Right lobe of liver (tissue), 6 donors: ENCODE measurements at regions not wholly inside any gene's neighbourhood (a gene's known extent, or its start where the extent isn't known, plus 50 kb on each side); places are given as distances from the start of the nearest gene placed in this dataset.
"Not testable (repeated sequence)": the region's sequence is repeated elsewhere in the genome, so short reads cannot be mapped to it uniquely, and the experiment has no call there.

ENCODE experiments used
- ATAC-seq, 4 donors: fragments of 200-7000 bp; cut with Tn5 transposase; one replicate each; pipeline ENCODE4 v1.9.1; 2020; ENCODE audit warnings: mild to moderate bottlenecking in 4 of 4, moderate library complexity in 4 of 4
- DNase-seq, 3 donors: peaks; one replicate each; pipeline ENCODE4 v3.0.0-alpha.2; 2020
- H3K27ac ChIP-seq, 3 donors: fragments of 200-600 bp; one replicate each; pipeline ENCODE4 v1.8.0; 2022
- H3K27me3 ChIP-seq, 2 donors: fragments of 200-600 bp; one replicate each; pipeline ENCODE4 v1.8.0; 2022
- H3K36me3 ChIP-seq, 4 donors: fragments of 200-600 bp; sonication (generic) in 1 of 4; one replicate each; pipeline versions ENCODE4 v1.5.1 to v1.8.0; 2017 to 2022; ENCODE audit warnings: control low read depth in 1 of 4
- H3K4me1 ChIP-seq, 4 donors: fragments of 200-600 bp; sonication (generic) in 1 of 4; one replicate each; pipeline versions ENCODE4 v1.5.1 to v1.8.0; 2017 to 2022; ENCODE audit warnings: control low read depth in 1 of 4
- H3K4me3 ChIP-seq, 3 donors: fragments of 200-600 bp; one replicate each; pipeline ENCODE4 v1.8.0; 2022
- H3K9me3 ChIP-seq, 4 donors: fragments of 200-600 bp; sonication (generic) in 1 of 4; one replicate each; pipeline versions ENCODE4 v1.5.1 to v1.8.0; 2017 to 2022; ENCODE audit warnings: control low read depth in 1 of 4
- CTCF ChIP-seq, 4 donors: fragments of 200-600 bp in 3 of 4; fragments of 450-650 bp in 1 of 4; IDR thresholded peaks; one replicate each; pipeline versions ENCODE4 v1.5.1 to v1.8.0; 2016 to 2022; ENCODE audit warnings: antibody characterized with exemption in 4 of 4, mild to moderate bottlenecking in 2 of 4
- POLR2A ChIP-seq: fragments of 450-650 bp; IDR thresholded peaks from one replicate; pipeline ENCODE4 v1.6.1; 2017; ENCODE audit warnings: antibody characterized with exemption, mild to moderate bottlenecking
- WGBS: methylation state at CpG from one replicate; pipeline ENCODE4 v1.1.6; 2018; ENCODE audit warnings: low coverage, low lambda C conversion rate; ENCODE audit not compliant: insufficient coverage; ENCODE audit errors: missing lambda C conversion rate; 5-methylcytosine and 5-hydroxymethylcytosine counted together
- intact Hi-C, 2 donors: fragments of 100-400 bp; cut with DNase I; formaldehyde crosslinking; loops; one replicate each; pipeline versions ENCODE4 v1.11.2 to v1.14.1; 2022
- donor health status: DM: no; HTN: yes; CAD: no.
- donor health status: DM: no; HTN: no; CAD: no.
- donor health status: DM: no; HTN: no; CAD: no.
- donor health status: DM: no; HTN: yes; CAD: no.
- donor health status: DM: no; HTN: yes; CAD: no.

- no peaks in the 10 kb centered on the region for H3K27me3 ChIP-seq
- 60% methylated on average over 3 of the region's 3 CpGs for WGBS
- no peaks in the 10 kb centered on the region for H3K36me3 ChIP-seq
- TF ChIP-seq POLR2A (no peak), CTCF (IDR thresholded peaks at IDR 0.05) (no peak)
- ATAC-seq (no peak), DNase-seq (no peak)
- no peaks in the 10 kb centered on the region for H3K4me1 ChIP-seq
- intact Hi-C loops, result no loop called here
- no peaks in the 10 kb centered on the region for H3K9me3 ChIP-seq
- H3K4me3 ChIP-seq, result no peak overlapping the region
- H3K27ac ChIP-seq, result no peak overlapping the region
Measured at GRCh38 chr2:144771348-144771747, 251.4 kb upstream of the ZEB2 start.

- H3K4me1 ChIP-seq, result no peaks in the 10 kb centered on the region
- H3K27me3 ChIP-seq, result no peaks in the 10 kb centered on the region
- DNase-seq, result no peak
- no peak overlapping the region for H3K4me3 ChIP-seq
- H3K9me3 ChIP-seq, result no peaks in the 10 kb centered on the region
- ATAC-seq, result no peak
- no peak overlapping the region for H3K27ac ChIP-seq
- no peaks in the 10 kb centered on the region for H3K36me3 ChIP-seq
- intact Hi-C loops, result no loop called here
- 53% methylated on average over 6 of the region's 6 CpGs for WGBS
- TF ChIP-seq CTCF (IDR thresholded peaks at IDR 0.05), result no peak
- TF ChIP-seq POLR2A, result no peak
Measured at GRCh38 chr2:144770616-144771230, 250.8 kb upstream of the ZEB2 start.

- 40% methylated on average over 2 of the region's 2 CpGs for WGBS
- ATAC-seq, intact Hi-C loops: not testable (repeated sequence)
Measured at GRCh38 chr2:144760939-144761338, 241.0 kb upstream of the ZEB2 start.

GRCh38 chr2:144759746-144760145 is 239.8 kb upstream of the ZEB2 start:
- no peak for TF ChIP-seq POLR2A
- TF ChIP-seq CTCF (IDR thresholded peaks at IDR 0.05), result no peak
- Histone ChIP-seq H3K27me3 (no peaks in the 10 kb centered on the region), H3K27ac (no peak overlapping the region), H3K4me3 (no peak overlapping the region), H3K9me3 (no peaks in the 10 kb centered on the region), H3K36me3 (no peaks in the 10 kb centered on the region), H3K4me1 (no peaks in the 10 kb centered on the region)
- intact Hi-C loops, result no loop called here
- DNase-seq (no peak), ATAC-seq (no peak)

More at GRCh38 chr2:144760939-144761338, 241.0 kb upstream of the ZEB2 start:
- not testable (repeated sequence) for DNase-seq, H3K27ac ChIP-seq, H3K36me3 ChIP-seq, H3K4me1 ChIP-seq, H3K27me3 ChIP-seq, H3K4me3 ChIP-seq, H3K9me3 ChIP-seq

GRCh38 chr2:144758196-144758595 is 238.3 kb upstream of the ZEB2 start:
- H3K27ac ChIP-seq, DNase-seq, H3K4me3 ChIP-seq, H3K4me1 ChIP-seq, intact Hi-C loops, H3K27me3 ChIP-seq, H3K9me3 ChIP-seq, H3K36me3 ChIP-seq, ATAC-seq: not testable (repeated sequence)

- DNase-seq, result no peak
- TF ChIP-seq CTCF (IDR thresholded peaks at IDR 0.05) (no peak), POLR2A (no peak)
- no peaks in the 10 kb centered on the region for H3K4me1 ChIP-seq
- ATAC-seq, result no peak
- H3K27me3 ChIP-seq, result no peaks in the 10 kb centered on the region
- WGBS, result 42% methylated on average over 3 of the region's 3 CpGs
- no peaks in the 10 kb centered on the region for H3K9me3 ChIP-seq
- no peak overlapping the region for H3K4me3 ChIP-seq
- no peaks in the 10 kb centered on the region for H3K36me3 ChIP-seq
- intact Hi-C loops, result no loop called here
- no peak overlapping the region for H3K27ac ChIP-seq
Measured at GRCh38 chr2:144753416-144753815, 233.5 kb upstream of the ZEB2 start.
